Stomach (tissue), 4 donors: ENCODE measurements at regions not wholly inside any gene's neighbourhood (a gene's known extent, or its start where the extent isn't known, plus 50 kb on each side); places are given as distances from the start of the nearest gene placed in this dataset.

Source experiments
- CTCF ChIP-seq, 7 experiments: fragments of 450-650 bp in 4 of 7; fragments of 200-600 bp in 3 of 7; sonication (generic) in 3 of 7; IDR thresholded peaks; one replicate each; pipeline ENCODE4 v1.5.1; 2016 to 2019; ENCODE audit warnings: antibody characterized with exemption in 7 of 7, control low read depth in 2 of 7, mild to moderate bottlenecking in 1 of 7
- EP300 ChIP-seq: sonication (generic); formaldehyde crosslinking; IDR thresholded peaks from one replicate; pipeline ENCODE4 v1.6.1; 2017; ENCODE audit warnings: antibody characterized with exemption
- POLR2A ChIP-seq, 4 donors: fragments of 450-650 bp; IDR thresholded peaks; one replicate each; pipeline ENCODE4 v1.6.1; 2016; ENCODE audit warnings: antibody characterized with exemption in 4 of 4, control low read depth in 2 of 4, mild to moderate bottlenecking in 1 of 4, moderate library complexity in 1 of 4
- POLR2AphosphoS5 ChIP-seq, 3 donors: sonication (generic); formaldehyde crosslinking; IDR thresholded peaks; one replicate each; pipeline ENCODE4 v1.6.1; 2016; ENCODE audit warnings: antibody characterized with exemption in 3 of 3

DNA sequence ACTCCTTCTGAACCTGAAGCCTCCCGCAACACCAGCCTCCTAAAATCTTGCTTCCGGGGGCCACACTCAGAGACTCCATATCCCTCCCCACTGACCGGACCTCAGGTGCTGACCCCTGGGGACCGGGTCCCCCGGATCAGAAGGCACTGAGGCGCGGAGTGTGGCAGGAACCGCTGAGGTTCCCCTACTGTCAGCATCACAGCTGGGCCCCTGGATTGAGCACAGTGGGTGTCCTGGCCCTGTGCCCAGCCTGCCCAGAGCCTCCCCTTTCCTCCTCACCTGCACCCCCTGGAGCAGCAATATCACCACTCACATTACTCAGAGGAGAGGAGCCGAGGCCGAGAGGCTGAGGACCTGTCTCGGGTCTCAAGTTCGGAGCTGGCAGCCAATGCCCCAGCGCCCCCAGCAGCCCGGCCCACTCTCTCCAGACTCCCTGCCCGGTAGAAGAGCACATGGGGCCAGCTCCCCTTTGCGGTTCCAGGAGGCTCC is 101.2 kb upstream of the EIF5 start:
- TF ChIP-seq CTCF (IDR thresholded peaks at IDR 0.05) = no peak
- no peak for TF ChIP-seq POLR2A (IDR thresholded peaks at IDR 0.05)
- TF ChIP-seq EP300 = no peak
- TF ChIP-seq POLR2AphosphoS5 (IDR thresholded peaks at IDR 0.05) = no peak
